NCI-H748 treated with DMSO at 0.1 percent for 48 hours (cell line): ENCODE measurements at regions not wholly inside any gene's neighbourhood (a gene's known extent, or its start where the extent isn't known, plus 50 kb on each side); places are given as distances from the start of the nearest gene placed in this dataset.

Source experiments
- DNase-seq: peaks from one replicate; lab custom pipeline; 2025; lab: John Stamatoyannopoulos, UW

DNA sequence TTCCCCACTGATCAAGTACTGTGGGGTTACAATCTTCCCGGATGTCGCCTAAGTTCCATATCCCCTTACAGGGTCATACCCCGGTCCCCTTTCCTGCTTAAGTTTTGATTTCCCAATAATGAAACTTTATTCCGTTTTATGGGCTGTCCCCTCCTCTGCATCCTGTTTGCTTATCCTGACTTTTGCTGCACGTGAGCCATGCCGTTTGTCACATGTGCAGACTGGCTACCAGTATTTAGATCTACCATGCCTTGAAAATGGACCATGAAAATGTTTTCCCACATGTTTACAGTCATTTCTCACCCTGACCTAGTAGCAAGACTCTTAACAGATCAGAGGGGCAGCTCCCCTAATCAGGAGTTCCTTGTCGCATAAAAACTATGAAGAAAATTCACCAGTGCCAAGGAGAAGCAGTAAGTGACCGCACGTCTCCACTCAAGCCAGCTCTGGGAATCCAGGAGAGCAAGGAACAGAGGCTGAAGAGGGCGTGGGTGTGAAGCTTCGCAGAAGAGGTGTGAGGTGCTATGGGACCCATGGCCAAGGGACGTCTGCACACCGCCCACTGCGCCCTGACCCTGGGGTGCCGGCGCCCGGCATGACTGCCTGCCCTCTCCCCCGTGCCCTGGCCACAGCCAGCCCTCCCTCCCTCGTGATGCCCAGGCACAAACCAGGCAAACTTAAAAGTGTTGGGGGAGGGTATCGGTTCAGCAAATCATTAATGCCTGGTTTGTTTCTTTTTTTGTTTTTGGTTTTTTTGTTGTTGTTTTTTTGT, 440.8 kb upstream of the SALL3 start:
- DNase-seq = no peak

DNA sequence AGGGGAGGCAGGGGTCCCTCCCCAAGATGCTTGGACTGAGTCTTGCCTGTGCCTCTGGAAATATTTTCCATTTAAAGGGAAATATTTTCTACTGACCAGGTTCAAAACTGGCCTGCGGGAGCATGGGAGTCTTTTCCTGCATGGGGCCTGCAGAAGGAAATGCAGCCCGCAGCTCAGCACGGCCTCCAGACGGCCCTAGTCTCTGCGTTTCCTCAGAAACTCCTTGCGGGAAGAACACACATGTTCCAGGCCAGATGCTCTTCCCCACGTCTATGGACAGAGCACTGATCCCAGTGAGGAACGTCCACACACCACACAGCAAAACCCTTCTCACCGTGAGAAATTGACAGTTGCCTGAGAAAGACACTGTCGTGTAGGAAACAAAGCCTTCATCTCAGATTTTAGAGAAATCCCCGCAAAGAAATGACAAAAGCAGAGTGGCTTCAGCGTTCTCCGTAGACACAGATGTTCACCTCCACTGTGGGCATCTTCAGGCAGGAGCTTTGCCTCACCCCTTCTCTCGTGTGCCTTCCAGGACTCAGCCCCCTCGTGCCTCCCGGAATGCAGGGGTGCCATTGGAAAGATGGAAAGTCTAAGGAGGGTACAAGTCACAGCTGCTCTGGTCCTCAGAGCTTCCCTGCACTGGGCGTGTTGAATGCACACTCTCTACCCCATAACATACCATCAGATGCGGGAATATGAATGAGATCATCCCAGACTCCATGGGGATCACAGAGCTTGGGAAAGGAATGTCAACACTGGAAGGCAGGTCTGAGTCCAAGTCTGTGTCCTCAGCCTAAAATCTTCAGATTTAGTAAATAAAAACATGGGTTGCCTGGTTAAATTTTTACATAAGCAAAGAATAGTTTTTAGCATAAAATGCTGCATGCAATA, 438.7 kb upstream of the SALL3 start:
- no peak for DNase-seq

- DNase-seq = no peak
Measured at GRCh38 chr18:78542204-78542603, 437.4 kb upstream of the SALL3 start.

DNA sequence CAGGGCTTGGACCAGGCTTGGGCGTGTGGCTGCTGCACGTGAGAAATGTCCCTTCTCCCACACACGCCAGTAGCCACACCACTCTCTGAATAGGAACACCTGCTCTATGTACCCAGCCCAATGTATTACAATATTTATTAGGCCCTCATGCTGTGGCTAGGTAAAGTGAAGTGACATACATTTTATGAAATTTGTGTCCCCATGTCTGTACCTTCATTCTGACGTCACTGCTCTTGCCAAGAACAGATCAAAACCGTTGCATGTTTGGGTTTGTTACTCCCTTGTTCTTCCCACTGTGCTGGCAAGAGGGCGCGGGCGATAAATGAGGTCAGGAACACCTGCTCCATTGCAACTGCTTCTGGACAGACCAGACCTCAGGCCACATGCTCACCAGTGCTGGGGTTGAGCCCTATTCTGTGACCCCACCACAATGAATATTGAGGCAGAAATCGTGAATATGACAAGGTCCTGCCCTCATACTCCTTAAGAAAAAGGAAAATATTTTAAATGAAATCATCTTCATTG, 436.4 kb upstream of the SALL3 start:
- DNase-seq = no peak

- DNase-seq = no peak
Measured at GRCh38 chr18:78546281-78546680, 433.3 kb upstream of the SALL3 start.

DNA sequence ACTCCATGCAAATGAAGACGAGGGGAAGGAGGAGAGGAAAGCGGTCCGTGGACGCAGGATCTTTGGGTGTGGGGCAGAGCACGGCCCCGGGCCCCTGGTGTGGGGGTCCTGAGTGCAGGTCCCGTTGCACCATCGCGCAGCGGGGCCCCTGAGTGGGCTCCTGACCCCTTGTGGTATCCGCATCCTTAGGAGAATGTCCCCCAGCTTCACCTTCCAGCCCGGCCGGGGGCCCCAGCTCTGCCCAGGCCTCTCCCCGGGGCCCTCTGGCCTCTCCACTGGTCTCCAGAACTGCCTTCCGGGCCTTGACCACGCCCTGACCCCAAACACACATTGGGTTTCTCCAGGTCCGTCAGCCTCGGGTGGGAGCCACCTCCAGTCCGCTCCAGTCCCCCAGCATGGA, 431.8 kb upstream of the SALL3 start:
- no peak for DNase-seq

GRCh38 chr18:78548261-78549058, 431.2 kb upstream of the SALL3 start:
- no peak for DNase-seq

DNA sequence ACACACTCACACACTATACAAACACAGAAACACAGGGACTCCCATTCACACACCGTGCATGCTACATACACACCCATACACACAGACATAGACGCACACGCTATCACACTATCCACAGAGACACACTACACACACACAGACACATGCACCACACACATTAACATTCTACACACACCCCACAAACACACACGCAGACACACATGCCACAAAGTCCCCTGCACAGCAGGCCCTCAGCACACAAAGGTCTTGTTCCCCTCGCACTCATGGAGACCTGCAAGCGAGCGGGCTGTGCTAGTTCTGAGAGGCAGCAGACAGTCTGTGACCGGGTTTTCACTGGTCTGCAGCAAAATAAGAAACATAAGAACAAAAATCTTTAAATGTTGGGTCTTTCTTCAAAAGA, 429.6 kb upstream of the SALL3 start:
- no peak for DNase-seq

- DNase-seq = no peak
Measured at GRCh38 chr18:78554944-78555608, 424.5 kb upstream of the SALL3 start.

DNA sequence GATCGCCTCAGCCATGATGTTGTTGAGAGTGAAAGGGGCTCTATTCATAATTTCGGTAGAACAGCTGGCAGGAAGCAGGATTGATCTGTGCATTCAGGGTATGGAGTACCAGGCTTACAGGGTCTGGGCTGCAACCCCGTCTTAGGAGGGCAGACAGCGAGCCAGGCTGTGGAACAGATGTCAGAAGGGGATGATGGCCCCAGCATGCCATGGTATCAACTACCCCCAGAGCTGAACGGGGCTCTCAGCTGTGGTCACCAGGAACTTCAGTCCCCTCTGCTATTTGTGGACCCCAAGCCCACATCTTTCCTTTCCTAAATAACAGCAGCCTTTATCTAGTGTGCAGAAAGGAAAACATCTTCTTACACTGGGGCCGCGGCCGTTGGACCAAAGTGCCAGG, 422.2 kb upstream of the SALL3 start:
- DNase-seq = no peak

- DNase-seq = no peak
Measured at GRCh38 chr18:78558101-78558810, 421.4 kb upstream of the SALL3 start.

GRCh38 chr18:78558948-78559347, 420.7 kb upstream of the SALL3 start:
- DNase-seq = no peak

DNA sequence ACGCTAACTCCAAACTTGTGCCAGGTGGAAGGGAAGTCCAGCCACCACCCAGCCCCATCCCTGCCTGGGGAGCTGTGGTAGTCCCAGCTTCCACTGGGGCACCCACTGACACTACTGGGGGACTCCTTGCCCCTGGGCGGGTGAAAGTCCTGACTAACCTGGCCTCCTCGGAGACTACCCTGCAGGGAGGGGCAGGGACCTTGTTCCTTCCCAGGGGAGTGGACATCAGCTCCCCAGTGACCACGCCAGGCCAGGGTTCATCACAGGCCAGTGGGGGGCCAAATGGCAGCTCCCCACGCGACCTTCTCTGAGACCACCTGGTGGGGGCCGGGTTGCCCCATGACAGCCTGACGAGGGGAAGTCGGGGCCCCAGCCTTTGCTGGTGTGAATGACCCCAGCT, 420.0 kb upstream of the SALL3 start:
- DNase-seq = no peak

DNA sequence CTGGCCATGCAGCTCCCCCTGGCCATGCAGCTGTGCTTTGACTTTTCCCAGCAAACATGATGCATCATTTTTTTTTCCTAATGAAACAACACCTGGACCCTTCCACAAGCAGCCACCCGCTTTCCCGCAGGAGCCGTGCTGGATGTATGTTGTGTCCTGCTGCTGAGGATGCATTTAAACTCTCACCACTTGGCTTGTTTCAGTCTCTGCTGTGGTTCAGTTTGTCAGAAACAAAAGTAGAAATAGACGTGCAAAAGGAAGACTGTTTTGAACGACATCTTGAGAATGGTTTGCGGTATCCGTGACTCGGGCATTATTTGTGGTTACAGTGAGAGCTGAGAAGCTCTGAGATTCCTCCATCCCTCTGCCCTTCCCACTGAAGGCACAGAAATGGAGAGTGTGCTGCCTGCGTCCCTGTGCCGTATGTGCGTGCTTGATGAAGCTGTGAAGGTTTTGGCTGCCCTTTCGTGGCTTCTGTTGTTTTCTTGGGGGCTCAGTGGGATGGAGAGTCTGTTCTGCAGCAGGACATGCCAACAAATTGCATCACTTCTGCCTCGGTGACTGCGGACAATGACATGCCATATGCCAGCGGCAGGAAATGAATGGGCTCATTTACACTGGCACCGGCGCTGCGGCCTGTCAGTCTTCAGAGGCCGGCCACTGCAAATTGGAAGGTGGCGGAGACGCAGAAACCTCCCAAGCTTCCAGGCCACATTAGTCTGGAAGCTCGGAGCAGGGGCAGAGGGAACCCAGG, 417.7 kb upstream of the SALL3 start:
- DNase-seq = no peak

- DNase-seq = no peak
Measured at GRCh38 chr18:78562531-78562961, 417.1 kb upstream of the SALL3 start.

DNA sequence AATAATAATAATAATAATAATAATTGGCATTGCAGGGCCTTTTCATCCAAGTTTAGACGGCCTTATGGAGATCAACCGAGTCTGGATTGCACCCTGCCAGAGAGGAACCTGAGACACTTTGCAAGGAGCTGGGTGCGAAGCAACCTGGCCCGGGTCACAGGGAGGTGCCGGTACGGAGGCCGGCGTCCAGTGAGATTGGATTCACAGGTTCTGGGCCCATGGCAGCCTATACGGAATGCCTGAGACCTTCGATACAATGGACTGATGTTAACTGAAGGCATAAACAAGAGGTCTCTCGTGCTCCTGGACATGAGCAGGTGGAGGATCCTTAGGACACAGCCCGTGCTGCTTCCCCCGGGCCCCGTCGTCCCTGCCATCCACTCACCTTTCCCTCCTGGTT, 416.5 kb upstream of the SALL3 start:
- DNase-seq = no peak

- no peak for DNase-seq
Measured at GRCh38 chr18:78564030-78564429, 415.6 kb upstream of the SALL3 start.

DNA sequence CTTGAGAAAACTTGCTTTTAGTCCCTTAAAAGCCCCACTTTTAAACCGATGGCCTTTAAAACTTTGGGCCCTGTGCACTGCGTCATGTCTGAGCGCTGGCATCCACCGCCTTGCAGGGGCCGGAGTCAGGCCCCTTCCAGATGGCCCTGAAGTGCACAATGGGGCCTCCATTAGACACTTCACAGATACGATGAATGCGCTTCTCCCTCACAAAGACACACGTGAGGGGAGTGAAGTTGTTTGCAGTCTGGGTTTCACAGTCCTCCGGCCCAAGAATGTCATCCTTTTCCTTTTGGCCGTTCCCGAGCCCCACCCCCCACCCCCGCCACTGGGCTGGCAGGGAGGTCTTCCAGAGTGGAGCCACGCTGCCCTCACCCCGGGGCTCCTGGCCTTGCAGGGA, 415.1 kb upstream of the SALL3 start:
- DNase-seq = no peak

- DNase-seq = no peak
Measured at GRCh38 chr18:78565240-78565639, 414.4 kb upstream of the SALL3 start.

DNA sequence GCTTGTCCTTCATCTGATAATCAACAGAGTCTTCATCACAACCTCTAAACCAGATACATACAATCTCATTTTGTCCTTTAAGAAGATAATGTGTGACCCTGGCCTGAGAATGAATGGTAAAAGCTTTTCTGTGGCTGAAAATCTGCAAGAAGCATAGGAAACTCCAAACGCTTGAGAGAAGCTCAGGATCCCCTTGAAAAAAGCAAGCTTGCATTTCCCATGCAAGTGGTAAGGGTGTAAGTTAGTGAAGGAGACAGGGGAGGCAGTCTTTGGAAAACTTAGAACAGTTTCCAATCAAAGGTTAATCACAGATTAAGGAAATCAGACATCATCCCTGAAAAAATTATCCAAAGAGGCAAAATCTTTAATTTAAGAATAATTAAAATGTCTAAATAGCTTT, 413.6 kb upstream of the SALL3 start:
- DNase-seq = no peak
